Tongue (tissue), 1 donor: ENCODE measurements at regions not wholly inside any gene's neighbourhood (a gene's known extent, or its start where the extent isn't known, plus 50 kb on each side); places are given as distances from the start of the nearest gene placed in this dataset.

Experiments
- DNase-seq: peaks from one replicate; pipeline ENCODE4 v3.0.0-alpha.2; 2015

DNA sequence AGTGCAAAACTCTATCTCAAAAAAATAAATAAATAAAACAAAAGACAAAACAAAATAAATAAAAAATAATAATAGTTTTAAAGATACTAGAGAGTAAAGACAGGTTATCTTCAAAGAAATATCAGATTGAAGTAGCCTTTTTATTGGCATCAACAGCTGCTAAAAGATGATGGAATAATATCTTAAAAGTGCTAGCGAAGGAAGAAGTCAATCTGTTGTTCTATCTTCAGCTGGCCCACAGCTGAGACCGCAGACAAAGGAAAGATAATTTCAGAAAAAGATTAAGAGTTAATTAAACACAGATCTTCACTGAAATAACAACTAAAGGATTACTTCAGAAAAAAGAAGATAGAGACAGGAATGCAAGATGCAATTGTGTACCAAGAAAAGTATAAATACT is 130.2 kb upstream of the PKDCC start:
- no peak for DNase-seq

DNA sequence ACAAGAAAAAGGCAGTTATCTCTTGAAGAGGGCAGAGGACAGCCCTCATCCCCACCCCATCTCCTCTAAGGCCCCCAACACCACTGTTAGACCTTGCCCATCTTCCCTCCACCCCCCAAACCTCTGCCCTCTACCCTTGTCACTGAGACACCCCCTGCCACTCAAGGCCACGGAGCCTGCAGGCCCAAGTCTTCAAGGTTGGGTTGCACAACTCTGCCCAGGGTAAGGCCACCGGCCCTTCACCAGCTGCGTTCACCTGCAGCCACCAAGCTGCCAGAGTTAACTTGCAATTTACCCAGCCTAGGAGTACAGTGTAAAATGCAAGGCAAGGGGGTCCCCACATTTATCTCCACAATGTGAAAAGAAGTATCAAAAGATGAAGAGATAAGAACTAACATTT is 128.7 kb upstream of the PKDCC start:
- DNase-seq: no peak

GRCh38 chr2:41920181-41920580 is 127.6 kb upstream of the PKDCC start:
- no peak for DNase-seq

DNA sequence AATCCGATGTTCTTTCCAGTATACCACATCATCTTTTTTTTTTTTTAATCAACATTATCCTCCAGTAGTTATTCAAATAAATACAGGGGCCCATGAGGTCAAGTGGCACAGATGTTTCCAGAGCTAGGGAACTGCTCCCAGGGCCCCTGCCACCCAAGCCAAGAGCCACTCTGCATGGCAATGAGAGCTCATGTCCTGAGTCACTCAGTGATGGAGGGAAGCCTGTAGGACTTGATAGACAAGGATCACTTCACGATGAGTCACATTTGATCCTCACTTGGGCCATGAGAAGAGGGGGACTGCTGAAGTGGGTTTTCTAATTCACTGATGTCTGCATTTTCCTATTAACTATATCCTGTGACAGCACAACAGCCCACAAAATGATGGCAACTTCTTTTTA is 127.0 kb upstream of the PKDCC start:
- DNase-seq: no peak

- no peak for DNase-seq
Measured at GRCh38 chr2:41922177-41922576, 125.6 kb upstream of the PKDCC start.

DNA sequence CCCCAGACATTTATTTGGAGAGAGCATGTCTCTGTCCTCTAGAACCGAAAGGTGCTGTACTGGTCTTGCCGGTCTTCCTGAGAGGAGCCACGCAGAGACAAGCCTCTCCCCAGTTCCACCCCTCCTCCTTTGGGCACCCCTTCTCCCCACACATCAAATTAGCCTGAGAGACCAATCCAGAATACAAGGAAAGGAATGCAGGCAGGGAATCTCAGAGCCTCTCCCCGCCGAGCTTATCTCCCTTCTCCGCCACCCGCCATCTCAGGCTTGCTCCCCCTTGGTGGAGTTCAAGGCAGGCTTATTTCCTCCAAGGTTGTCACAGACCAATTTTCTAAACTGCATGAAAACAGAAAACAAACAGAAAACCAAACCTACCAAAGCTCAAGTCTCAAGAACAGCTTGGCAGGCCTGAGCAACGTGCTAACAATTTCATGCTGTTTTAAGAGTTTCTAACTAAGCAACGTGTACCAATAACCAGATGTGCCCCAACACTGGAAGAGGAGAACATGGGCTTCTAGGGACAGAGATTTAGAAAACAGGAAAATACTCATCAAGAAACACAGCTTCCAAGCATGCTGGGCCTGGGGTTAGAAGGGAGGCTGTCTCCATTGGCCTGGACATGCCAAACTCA is 124.5 kb upstream of the PKDCC start:
- DNase-seq: no peak

DNA sequence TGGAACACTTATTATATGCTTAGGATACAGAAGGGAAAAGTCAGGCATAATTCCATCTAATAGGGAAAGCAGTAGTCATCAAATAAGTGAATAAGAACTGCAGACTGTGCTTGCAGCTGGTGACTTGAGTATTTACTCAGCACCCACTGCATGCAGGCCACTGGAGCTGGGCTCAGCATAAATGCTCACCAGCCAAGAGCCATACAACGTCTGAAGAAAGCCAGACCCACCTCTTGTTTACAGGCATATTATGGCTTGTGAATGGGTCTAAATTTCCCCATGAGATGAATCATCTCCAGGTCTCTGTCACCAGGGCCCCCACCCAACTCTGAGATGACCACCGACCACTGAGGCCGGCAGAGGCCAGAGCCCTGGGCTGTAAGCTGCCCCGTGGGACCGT is 123.8 kb upstream of the PKDCC start:
- DNase-seq: no peak

- no peak for DNase-seq
Measured at GRCh38 chr2:41924709-41925408, 123.0 kb upstream of the PKDCC start.

DNA sequence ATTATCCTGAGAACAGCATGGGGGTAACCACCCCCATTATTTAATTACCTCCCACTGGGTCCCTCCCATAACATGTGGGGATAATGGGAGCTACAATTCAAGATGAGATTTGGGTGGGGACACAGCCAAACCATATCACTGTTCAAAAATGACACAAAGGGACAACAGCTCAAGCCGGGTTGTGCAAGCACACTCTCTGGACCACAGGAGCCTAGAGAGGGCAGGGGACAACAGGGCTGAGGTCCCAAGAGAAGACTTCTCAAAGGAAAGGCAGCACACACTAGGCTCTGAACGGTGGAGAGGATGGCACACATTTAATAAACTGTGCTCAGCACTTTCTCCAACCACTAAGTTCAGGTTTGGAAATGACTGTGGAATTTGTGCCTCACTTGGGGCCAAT is 122.1 kb upstream of the PKDCC start:
- no peak for DNase-seq

- no peak for DNase-seq
Measured at GRCh38 chr2:41926614-41927580, 120.9 kb upstream of the PKDCC start.

DNA sequence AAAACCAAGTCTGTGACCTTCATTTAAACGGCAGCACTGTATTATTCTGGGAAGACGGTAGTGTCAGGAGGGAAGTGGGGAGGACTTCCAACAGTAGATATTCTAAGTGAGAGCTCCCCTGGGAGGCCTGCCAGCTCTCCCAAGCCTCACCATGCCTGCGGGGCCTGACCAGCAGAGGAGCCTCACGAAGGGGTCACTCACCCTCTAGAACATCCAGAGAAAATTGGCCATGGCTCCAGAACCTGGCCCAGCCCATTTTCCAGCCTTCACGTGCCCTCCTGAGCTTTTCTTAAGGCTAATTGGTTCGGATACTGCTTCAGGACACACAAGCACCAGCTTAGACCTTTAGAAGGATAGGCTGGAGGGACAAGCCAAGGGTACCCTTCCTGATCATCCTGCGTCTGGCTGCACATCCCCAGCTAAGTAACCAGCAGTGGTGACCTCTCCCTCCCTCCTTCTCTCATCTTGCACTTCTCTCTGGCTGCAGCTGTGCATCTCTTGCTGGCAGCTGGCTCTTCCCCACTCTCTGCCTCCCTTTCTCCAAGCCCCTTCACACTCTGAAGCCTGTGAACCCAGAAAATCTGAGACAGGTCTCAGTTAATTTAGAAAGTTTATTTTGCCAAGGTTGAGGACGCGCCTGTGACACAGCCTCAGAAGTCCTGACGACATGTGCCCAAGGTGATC is 120.1 kb upstream of the PKDCC start:
- DNase-seq: peak; percentile 65

- DNase-seq: no peak
Measured at GRCh38 chr2:41928526-41928925, 119.3 kb upstream of the PKDCC start.

- DNase-seq: no peak
Measured at GRCh38 chr2:41930807-41931566, 116.8 kb upstream of the PKDCC start.

- peak; percentile 98 for DNase-seq
Measured at GRCh38 chr2:41932241-41933045, 115.4 kb upstream of the PKDCC start.

DNA sequence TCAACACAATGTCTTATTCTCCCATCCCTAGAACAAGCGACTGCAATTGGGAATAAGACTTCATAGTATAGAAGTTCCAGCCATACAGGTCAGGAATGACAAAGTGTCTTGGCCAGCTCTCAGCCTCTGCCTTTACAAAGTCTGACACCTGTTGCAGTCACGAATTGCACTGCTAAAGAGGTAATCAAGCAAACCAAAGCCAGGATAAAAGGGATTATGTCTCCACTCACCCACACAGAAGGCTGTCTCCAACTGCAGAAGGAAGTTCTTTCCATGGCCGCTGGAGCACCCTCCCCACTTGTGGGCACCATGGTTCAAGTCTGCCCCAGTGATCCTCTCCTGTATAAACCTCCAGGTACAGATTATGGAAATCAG is 114.8 kb upstream of the PKDCC start:
- DNase-seq: peak; percentile 74

DNA sequence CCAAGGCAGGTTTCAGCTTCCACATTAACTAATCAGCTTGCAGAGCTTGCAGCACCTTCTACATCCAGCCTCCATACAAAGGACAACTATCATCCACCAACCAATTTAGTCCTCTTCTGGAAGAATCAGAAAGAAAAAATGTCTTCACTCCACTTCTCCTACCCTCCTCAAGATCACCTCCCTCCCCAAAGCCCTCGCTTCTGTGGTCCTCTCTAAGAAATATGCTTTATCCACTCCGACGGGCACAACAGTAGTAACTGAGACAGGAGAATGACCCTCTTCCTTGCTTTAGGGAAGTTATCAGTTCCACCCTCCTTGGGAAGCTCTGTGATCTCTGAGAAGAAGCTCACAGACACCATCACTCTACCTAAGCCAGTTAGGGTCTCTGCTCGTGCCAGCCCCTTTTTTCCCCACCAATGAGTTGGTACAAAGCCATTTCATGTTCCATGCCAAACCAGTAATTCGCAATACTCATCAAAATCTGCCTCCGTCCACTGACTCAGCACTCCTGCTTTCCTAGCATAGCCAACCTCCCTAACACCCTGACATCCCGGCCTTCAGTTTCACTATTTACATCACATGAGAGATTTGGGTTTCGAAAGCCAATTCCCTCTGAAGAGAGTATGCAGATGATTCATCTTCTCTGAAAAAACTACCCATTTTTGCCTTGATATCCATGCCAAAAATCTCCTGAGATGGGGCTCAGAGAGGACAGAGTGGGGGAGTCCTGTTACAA is 114.1 kb upstream of the PKDCC start:
- DNase-seq: no peak

GRCh38 chr2:41934329-41934958 is 113.4 kb upstream of the PKDCC start:
- peak; percentile 58 for DNase-seq

DNA sequence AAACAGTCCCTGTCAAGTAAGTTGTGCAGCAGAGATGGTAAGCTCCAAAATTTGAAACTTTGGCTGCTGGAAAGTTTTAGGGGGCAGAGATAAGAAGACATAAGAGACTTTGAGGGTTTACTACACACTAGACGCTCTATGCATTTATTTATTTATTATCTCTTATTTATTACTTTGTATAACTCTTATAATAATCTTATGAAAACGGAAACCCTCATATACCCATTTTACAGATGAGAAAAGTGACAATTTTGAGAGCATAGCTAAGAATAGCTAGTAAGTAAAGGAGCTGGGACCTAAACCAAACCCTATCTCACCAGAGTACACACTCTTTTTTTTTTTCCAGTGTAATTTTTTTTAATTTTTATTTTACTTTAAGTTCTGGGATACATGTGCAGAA is 112.8 kb upstream of the PKDCC start:
- no peak for DNase-seq

DNA sequence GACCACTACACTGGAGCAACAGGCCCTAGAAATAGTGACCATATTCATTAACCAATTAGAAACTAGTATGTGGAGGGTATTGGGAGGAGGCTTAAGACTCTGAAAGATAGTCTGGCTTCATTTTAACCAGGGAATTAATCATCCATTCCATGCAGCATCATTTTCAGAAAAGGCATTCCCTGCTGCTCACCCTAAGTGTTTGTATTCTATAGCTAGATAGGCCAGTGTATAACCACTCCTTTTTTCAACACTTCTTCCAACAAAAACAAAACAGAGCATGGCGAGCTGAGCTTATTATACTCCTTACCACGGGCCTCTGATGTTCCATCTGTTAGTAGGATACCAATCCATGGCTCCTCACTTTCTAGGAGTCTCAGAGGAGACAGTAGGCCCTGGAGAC is 112.0 kb upstream of the PKDCC start:
- DNase-seq: no peak
